ENCODE measurements at regions not wholly inside any gene's neighbourhood (a gene's known extent, or its start where the extent isn't known, plus 50 kb on each side); places are given as distances from the start of the nearest gene placed in this dataset.
"Not testable (repeated sequence)": the region's sequence is repeated elsewhere in the genome, so short reads cannot be mapped to it uniquely, and the experiment has no call there.

GRCh38 chr2:76139303-76139702, 428.6 kb upstream of the GCFC2 start:
- intact Hi-C loops (cut with DNase I); DNase-seq (ENCODE audit: low spot score): not testable (repeated sequence)

- DNase-seq (ENCODE audit: low spot score), result no peak
- intact Hi-C loops (cut with DNase I), result no loop called here
These were observed 417.9 kb upstream of the GCFC2 start for GRCh38 chr2:76128622-76129021.

GRCh38 chr2:76120176-76120575, 409.5 kb upstream of the GCFC2 start:
- DNase-seq (ENCODE audit: low spot score), result no peak
- intact Hi-C loops (cut with DNase I), result no loop called here

- no peak for DNase-seq (ENCODE audit: low spot score)
- intact Hi-C loops (cut with DNase I), result no loop called here
These were observed 379.0 kb upstream of the GCFC2 start for GRCh38 chr2:76089683-76090082.

GRCh38 chr2:76083248-76083647, 372.5 kb upstream of the GCFC2 start:
- intact Hi-C loops (cut with DNase I), result no loop called here
- no peak for DNase-seq (ENCODE audit: low spot score)

- no peak for DNase-seq (ENCODE audit: low spot score)
- intact Hi-C loops (cut with DNase I), result no loop called here
These were observed 371.8 kb upstream of the GCFC2 start for GRCh38 chr2:76082509-76082908.

- intact Hi-C loops (cut with DNase I), result no loop called here
- no peak for DNase-seq (ENCODE audit: low spot score)
These were observed 369.4 kb upstream of the GCFC2 start for GRCh38 chr2:76080154-76080553.

GRCh38 chr2:76075126-76075525, 364.4 kb upstream of the GCFC2 start:
- no peak for DNase-seq (ENCODE audit: low spot score)
- intact Hi-C loops (cut with DNase I), result no loop called here

- no peak for DNase-seq (ENCODE audit: low spot score)
- intact Hi-C loops (cut with DNase I), result no loop called here
These were observed 363.4 kb upstream of the GCFC2 start for GRCh38 chr2:76073992-76074604.

GRCh38 chr2:76050196-76050595, 339.5 kb upstream of the GCFC2 start:
- no peak for DNase-seq (ENCODE audit: low spot score)
- intact Hi-C loops (cut with DNase I), result no loop called here

GRCh38 chr2:76044701-76045100, 334.0 kb upstream of the GCFC2 start:
- intact Hi-C loops (cut with DNase I), result no loop called here
- DNase-seq (ENCODE audit: low spot score), result no peak

- intact Hi-C loops (cut with DNase I), result no loop called here
- DNase-seq (ENCODE audit: low spot score), result no peak
These were observed 328.8 kb upstream of the GCFC2 start for GRCh38 chr2:76039505-76039904.

- intact Hi-C loops (cut with DNase I), result no loop called here
- no peak for DNase-seq (ENCODE audit: low spot score)
These were observed 317.0 kb upstream of the GCFC2 start for GRCh38 chr2:76027761-76028160.

GRCh38 chr2:76019128-76019527, 308.4 kb upstream of the GCFC2 start:
- no peak for DNase-seq (ENCODE audit: low spot score)
- intact Hi-C loops (cut with DNase I), result no loop called here

- DNase-seq (ENCODE audit: low spot score), result no peak
- intact Hi-C loops (cut with DNase I), result no loop called here
These were observed 298.8 kb upstream of the GCFC2 start for GRCh38 chr2:76009484-76009883.

GRCh38 chr2:76008001-76008702, 297.4 kb upstream of the GCFC2 start:
- intact Hi-C loops (cut with DNase I), result no loop called here
- no peak for DNase-seq (ENCODE audit: low spot score)

- no peak for DNase-seq (ENCODE audit: low spot score)
- intact Hi-C loops (cut with DNase I), result no loop called here
These were observed 289.7 kb upstream of the GCFC2 start for GRCh38 chr2:76000425-76000824.

GRCh38 chr2:75998451-75998850, 287.7 kb upstream of the GCFC2 start:
- DNase-seq (ENCODE audit: low spot score), result no peak
- intact Hi-C loops (cut with DNase I), result no loop called here

- intact Hi-C loops (cut with DNase I), result no loop called here
- no peak for DNase-seq (ENCODE audit: low spot score)
These were observed 284.0 kb upstream of the GCFC2 start for GRCh38 chr2:75994759-75995158.

GRCh38 chr2:75988622-75989021, 277.9 kb upstream of the GCFC2 start:
- DNase-seq (ENCODE audit: low spot score); intact Hi-C loops (cut with DNase I): not testable (repeated sequence)

GRCh38 chr2:75986617-75987016, 275.9 kb upstream of the GCFC2 start:
- intact Hi-C loops (cut with DNase I), result no loop called here
- no peak for DNase-seq (ENCODE audit: low spot score)
